AG04450 (cell line): ENCODE measurements at regions not wholly inside any gene's neighbourhood (a gene's known extent, or its start where the extent isn't known, plus 50 kb on each side); places are given as distances from the start of the nearest gene placed in this dataset.

Experiments used
- CTCF ChIA-PET: fragments of 300-600, 350-600 bp; formaldehyde crosslinking; extraction: SDS; loops from one replicate; lab custom pipeline; 2022; ENCODE audit warnings: antibody characterized with exemption, inconsistent platforms; lab: Charles Lee
- POLR2A ChIA-PET: fragments of 350-600 bp; formaldehyde crosslinking; extraction: SDS; loops from one replicate; lab custom pipeline; 2021; ENCODE audit warnings: antibody characterized with exemption, inconsistent platforms; lab: Yijun Ruan, JAX
- DNase-seq: peaks from one replicate; pipeline ENCODE4 v3.0.0-alpha.2; 2011; ENCODE audit warnings: low read depth, low spot score
- H3K27ac ChIP-seq: one replicate; pipeline ENCODE4 v1.5.1; 2012; ENCODE audit warnings: low read depth, low read length, control low read depth
- H3K27me3 ChIP-seq: one replicate; pipeline ENCODE4 v1.6.0; 2012; ENCODE audit warnings: low read length; ENCODE audit not compliant: control insufficient read depth, insufficient read depth
- H3K4me3 ChIP-seq: 2 replicates; pipeline ENCODE4 v1.5.1; 2011; ENCODE audit warnings: mild to moderate bottlenecking, low read depth, low read length, control low read depth
- H3K9me3 ChIP-seq: 2 replicates; pipeline ENCODE4 v1.5.1; 2012; ENCODE audit warnings: low read length; ENCODE audit not compliant: control insufficient read depth, insufficient read depth
- CTCF ChIP-seq: IDR thresholded peaks from 2 replicates; pipeline ENCODE4 v1.5.1; 2011; ENCODE audit warnings: low read depth, low read length, control low read depth, inconsistent platforms

DNA sequence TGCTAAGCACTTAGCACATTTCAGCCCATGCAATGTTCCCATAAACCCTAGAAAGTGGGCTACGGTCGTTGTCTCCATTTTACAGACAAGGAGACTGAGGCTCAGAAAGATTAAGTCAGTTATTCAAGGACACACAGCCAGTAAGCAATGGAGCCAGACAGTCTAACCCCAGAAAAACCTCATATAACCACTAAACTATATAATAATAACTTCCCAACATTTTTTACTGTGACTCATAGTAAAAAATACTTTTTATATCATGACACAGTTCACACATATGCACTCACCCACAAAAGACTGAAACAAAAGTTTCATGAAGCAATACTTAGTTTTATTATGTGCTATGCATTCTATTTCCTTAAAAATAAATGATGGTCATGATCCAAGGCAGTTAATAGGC lies 66.2 kb upstream of the EYA2 start:
- TF ChIP-seq CTCF = no peak
- no peaks in the 10 kb centered on the region for H3K27me3 ChIP-seq
- H3K4me3 ChIP-seq = no peak overlapping the region
- no peaks in the 10 kb centered on the region for H3K9me3 ChIP-seq
- no peak overlapping the region for H3K27ac ChIP-seq
- DNase-seq = peak; percentile 27
- POLR2A ChIA-PET = no interaction called here
- CTCF ChIA-PET = no interaction called here

- Histone ChIP-seq H3K27me3 (no peaks in the 10 kb centered on the region), H3K27ac (no peak overlapping the region), H3K4me3 (no peak overlapping the region), H3K9me3 (no peaks in the 10 kb centered on the region)
- ChIA-PET CTCF (no interaction called here), POLR2A (no interaction called here)
- DNase-seq = no peak
- TF ChIP-seq CTCF = no peak
These were observed 63.6 kb upstream of the EYA2 start for GRCh38 chr20:46830886-46831632.

DNA sequence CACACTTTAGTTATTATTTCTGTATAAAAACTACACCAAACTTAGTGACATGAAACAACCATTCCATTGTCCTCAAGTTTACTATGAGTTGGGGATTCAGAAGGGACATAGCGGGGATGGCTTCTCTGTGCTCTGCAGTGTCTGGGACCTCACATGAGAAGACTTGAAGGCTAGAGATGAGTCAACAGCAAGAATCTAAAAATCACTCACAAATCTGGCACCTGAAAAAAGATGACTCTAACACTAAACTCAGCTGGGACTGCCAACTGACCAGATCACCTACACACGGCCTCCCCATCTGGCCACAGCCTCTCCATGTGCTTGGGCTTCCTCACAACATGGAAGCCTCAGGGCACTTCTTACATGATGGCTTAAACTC lies 63.0 kb upstream of the EYA2 start:
- Histone ChIP-seq H3K27me3 (no peaks in the 10 kb centered on the region), H3K27ac (no peak overlapping the region), H3K4me3 (no peak overlapping the region), H3K9me3 (no peaks in the 10 kb centered on the region)
- TF ChIP-seq CTCF = no peak
- no peak for DNase-seq
- POLR2A ChIA-PET = no interaction called here
- CTCF ChIA-PET = no interaction called here

GRCh38 chr20:46832555-46832954 lies 62.1 kb upstream of the EYA2 start:
- CTCF ChIA-PET = no interaction called here

More at GRCh38 chr20:46832555-46832954, 62.1 kb upstream of the EYA2 start:
- no peaks in the 10 kb centered on the region for H3K9me3 ChIP-seq
- POLR2A ChIA-PET = no interaction called here
- DNase-seq = no peak
- no peak overlapping the region for H3K4me3 ChIP-seq
- TF ChIP-seq CTCF = no peak
- no peaks in the 10 kb centered on the region for H3K27me3 ChIP-seq
- H3K27ac ChIP-seq = peak overlapping the region; percentile 85
